HTR-8/SVneo (cell line): ENCODE measurements at regions not wholly inside any gene's neighbourhood (a gene's known extent, or its start where the extent isn't known, plus 50 kb on each side); places are given as distances from the start of the nearest gene placed in this dataset.
"Not testable (repeated sequence)": the region's sequence is repeated elsewhere in the genome, so short reads cannot be mapped to it uniquely, and the experiment has no call there.

ENCODE experiments used
- DNase-seq: peaks from one replicate; pipeline ENCODE4 v3.0.0; 2011; ENCODE audit warnings: low spot score, mixed read lengths; ENCODE audit not compliant: insufficient read length
- FAIRE-seq: peaks from 2 replicates; lab custom pipeline; 2011; peaks lifted over from hg19 to GRCh38; lab: Jason Lieb, UNC

GRCh38 chr10:65231148-65231547 lies 1694.7 kb upstream of the LRRTM3 start:
- FAIRE-seq (no peak), DNase-seq (no peak)

- FAIRE-seq (no peak), DNase-seq (peak; percentile 14)
Measured at GRCh38 chr10:65234261-65234660, 1691.6 kb upstream of the LRRTM3 start.

DNA sequence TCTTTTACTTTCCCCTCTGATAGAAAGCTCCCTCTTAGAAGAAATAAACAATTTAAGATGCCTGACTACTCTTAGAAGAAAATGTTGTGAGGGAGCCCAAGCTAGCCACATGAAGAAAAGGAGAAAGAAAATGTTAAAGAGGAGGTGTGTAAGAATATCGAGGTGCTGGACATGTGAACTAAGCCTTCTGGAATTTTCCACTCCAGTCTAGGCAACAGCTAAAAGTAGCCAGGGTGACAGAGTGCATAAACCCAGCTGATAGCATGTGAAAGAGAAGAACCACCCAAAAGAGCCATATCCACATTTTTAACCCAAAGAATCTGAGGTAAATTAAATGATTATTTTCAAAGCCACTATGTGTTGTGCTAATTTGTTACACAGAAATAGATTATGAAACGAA lies 1690.6 kb upstream of the LRRTM3 start:
- DNase-seq: no peak
- no peak for FAIRE-seq

DNA sequence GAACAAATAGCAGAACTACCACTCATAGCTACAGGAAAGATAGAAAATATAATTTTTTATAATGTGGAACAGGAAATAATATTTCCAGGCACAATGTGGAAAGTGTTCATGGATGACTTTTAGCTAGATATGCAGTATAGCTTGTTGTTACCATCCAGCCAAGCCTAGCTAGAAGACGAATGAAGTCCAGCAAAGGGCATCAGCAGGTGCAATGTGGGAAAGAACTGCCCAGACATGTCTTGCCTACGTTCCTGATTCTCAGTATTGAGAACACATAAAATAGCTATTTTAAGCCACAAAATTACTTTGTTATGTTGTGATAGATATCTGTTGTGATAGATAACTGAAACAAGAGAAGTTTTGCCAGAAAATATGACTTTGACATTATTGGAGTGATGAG lies 1690.0 kb upstream of the LRRTM3 start:
- DNase-seq (no peak), FAIRE-seq (no peak)

GRCh38 chr10:65265451-65265954 lies 1660.3 kb upstream of the LRRTM3 start:
- FAIRE-seq: no peak
- DNase-seq: no peak

DNA sequence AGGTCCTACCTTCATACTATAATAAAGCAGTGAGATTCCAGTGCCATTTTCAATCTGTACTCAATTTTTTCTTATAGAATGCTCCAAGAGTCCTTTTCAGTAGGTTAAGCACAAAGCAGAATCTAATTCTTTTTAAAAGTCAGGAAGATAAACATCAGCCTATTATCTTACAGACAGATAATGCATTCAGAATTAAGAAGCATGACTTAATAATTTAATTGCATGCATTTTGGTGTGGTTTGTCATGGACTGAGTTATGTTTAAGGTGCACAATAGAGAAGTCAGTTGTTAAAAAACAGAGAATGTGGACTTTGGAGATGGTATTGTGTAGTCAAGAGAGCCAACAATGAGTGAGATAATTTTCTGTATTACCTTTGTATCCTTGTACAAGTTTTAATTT lies 1656.3 kb upstream of the LRRTM3 start:
- FAIRE-seq, DNase-seq: not testable (repeated sequence)

- DNase-seq (no peak), FAIRE-seq (peak; percentile 44)
Measured at GRCh38 chr10:65270969-65271368, 1654.9 kb upstream of the LRRTM3 start.

GRCh38 chr10:65273115-65273514 lies 1652.7 kb upstream of the LRRTM3 start:
- FAIRE-seq (no peak), DNase-seq (no peak)

DNA sequence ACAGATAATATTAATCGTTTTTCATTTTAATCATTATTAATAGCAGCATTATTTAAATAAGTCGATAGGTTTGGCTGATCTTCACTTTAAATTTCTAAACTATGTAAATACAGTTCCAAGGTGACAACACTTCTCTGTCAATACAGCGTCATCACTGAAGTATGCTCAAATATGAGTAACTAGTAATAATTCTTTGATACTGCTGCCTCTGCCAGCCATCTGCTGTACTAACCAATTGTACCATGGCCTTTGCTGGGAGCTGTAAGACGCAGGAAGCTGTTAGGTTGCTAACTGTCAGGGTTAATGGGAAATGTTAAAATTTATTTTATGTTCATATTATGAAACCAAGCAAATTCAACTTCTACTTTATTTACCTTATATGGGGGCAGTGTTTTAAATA lies 1650.5 kb upstream of the LRRTM3 start:
- DNase-seq (no peak), FAIRE-seq (no peak)

GRCh38 chr10:65284495-65285041 lies 1641.3 kb upstream of the LRRTM3 start:
- FAIRE-seq (no peak), DNase-seq (no peak)

- not testable (repeated sequence) for DNase-seq, FAIRE-seq
Measured at GRCh38 chr10:65285726-65286125, 1640.1 kb upstream of the LRRTM3 start.

- FAIRE-seq: no peak
- DNase-seq: no peak
Measured at GRCh38 chr10:65291286-65291685, 1634.5 kb upstream of the LRRTM3 start.

- no peak for DNase-seq
- FAIRE-seq: no peak
Measured at GRCh38 chr10:65292551-65292950, 1633.3 kb upstream of the LRRTM3 start.

DNA sequence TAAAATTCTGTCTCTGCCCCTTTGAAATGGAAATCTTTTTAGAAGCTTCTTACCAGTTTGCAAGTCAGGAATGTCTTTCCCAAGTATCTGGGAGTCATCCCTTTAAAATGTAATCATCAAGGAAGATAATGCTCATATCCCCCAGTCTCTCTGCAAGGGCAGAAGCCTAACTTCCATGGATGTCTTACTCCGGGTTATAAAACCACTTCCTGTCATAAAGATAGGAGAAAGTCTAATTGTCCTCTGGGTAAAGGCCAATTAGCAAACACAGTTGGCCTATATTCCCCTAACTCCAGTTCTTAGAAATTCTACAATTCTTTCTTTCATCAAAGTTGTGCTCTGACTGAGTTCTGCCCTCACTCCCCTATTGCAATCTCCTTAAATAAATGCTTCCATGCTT lies 1631.5 kb upstream of the LRRTM3 start:
- DNase-seq (peak; percentile 8), FAIRE-seq (no peak)

- DNase-seq: no peak
- no peak for FAIRE-seq
Measured at GRCh38 chr10:65301181-65301580, 1624.7 kb upstream of the LRRTM3 start.

- no peak for FAIRE-seq
- DNase-seq: no peak
Measured at GRCh38 chr10:65306201-65306600, 1619.6 kb upstream of the LRRTM3 start.

- no peak for DNase-seq
- FAIRE-seq: no peak
Measured at GRCh38 chr10:65312876-65313275, 1613.0 kb upstream of the LRRTM3 start.

GRCh38 chr10:65313406-65313805 lies 1612.4 kb upstream of the LRRTM3 start:
- DNase-seq (no peak), FAIRE-seq (no peak)

DNA sequence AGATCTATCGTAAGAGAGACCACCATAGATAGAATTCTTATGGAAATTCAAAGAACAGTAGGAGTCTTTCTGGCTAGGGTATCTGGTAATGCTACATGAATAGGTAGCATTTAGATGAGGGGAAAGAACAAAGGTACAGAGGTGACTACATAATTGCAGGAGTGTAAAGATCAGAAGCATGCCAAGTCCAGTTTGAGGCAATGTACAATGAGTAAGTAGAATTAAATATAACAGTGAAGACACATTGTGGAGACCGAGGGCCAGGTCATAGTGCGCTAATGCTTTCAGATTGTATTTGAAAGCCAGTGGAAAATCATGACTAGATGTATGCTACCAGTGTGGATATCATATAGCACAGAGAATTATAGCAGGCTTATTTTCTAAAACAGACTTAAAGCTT lies 1611.6 kb upstream of the LRRTM3 start:
- DNase-seq: no peak

GRCh38 chr10:65319493-65319892 lies 1606.3 kb upstream of the LRRTM3 start:
- FAIRE-seq (no peak), DNase-seq (no peak)

More for the DNA sequence above, 1611.6 kb upstream of the LRRTM3 start:
- FAIRE-seq: no peak

DNA sequence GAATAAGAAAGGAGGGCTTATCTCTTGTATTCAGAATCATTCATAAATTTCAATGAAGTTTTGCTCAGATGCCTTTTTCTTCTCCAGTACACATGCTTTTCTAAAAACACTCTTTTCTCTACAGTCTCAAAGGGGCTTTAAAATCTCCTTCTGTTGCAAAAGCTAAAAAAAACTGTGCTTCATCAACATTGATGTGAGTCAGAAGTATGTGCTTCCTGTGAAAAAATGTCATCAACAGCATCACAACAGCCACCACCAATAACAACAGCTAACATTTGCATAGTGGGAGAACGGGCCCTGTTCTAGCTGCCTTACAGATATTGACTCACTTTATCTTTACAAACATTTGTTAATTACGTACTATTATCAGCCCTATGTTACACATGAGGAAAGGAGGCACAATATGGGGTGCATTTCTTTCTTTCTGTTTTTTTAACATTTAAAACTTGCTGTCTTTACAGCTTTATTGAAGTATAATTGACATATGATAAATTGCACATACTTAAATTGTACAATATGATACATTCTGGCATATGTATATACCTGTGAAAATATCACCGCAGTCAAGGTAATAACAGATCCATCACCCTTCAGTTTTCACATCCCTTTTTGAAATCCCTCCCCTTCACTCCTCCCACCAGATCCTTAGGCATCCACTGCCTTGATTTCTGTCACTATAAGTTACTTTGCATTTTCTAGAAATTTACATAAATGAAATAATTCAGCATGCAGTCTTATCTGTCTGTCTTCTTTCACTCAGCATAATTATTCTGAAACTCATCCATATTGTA lies 1605.4 kb upstream of the LRRTM3 start:
- FAIRE-seq: no peak
- DNase-seq: no peak

- DNase-seq (no peak), FAIRE-seq (no peak)
Measured at GRCh38 chr10:65323802-65324201, 1602.0 kb upstream of the LRRTM3 start.
